H1 (cell line): ENCODE measurements at regions not wholly inside any gene's neighbourhood (a gene's known extent, or its start where the extent isn't known, plus 50 kb on each side); places are given as distances from the start of the nearest gene placed in this dataset.

Experiments used
- CTCF ChIA-PET: fragments of 300-600 bp; sonication (Branson Sonifier 250); formaldehyde crosslinking; loops from one replicate; lab custom pipeline; 2021; ENCODE audit not compliant: partially characterized antibody; lab: Charles Lee
- POLR2A ChIA-PET: fragments of 300-600 bp; sonication (Branson Sonifier 250); formaldehyde crosslinking; loops from one replicate; lab custom pipeline; 2021; ENCODE audit warnings: inconsistent platforms; ENCODE audit not compliant: partially characterized antibody; lab: Charles Lee
- DNase-seq, 2 experiments: peaks; one replicate each; pipeline versions ENCODE4 v3.0.0 to v3.0.0-alpha.2; 2010 to 2022; ENCODE audit warnings: low spot score in 2 of 2, low read depth in 1 of 2, mixed read lengths in 1 of 2
- FAIRE-seq: peaks from 2 replicates; lab custom pipeline; 2011; peaks lifted over from hg19 to GRCh38; lab: Jason Lieb, UNC
- H2AFZ ChIP-seq: 2 replicates; pipeline ENCODE4 v1.8.1; 2012; ENCODE audit warnings: low read length, inconsistent platforms
- H2AK5ac ChIP-seq: 2 replicates; pipeline ENCODE4 v1.6.1; 2013; ENCODE audit warnings: low read depth, low read length
- H2BK120ac ChIP-seq: replicated peaks from 2 replicates; pipeline ENCODE3; 2013; ENCODE audit warnings: low read depth, low read length, inconsistent platforms
- H2BK12ac ChIP-seq: 2 replicates; pipeline ENCODE4 v1.6.1; 2013; ENCODE audit warnings: low read depth, low read length
- H2BK15ac ChIP-seq: 2 replicates; pipeline ENCODE4 v1.6.1; 2013; ENCODE audit warnings: low read length
- H2BK20ac ChIP-seq: 2 replicates; pipeline ENCODE4 v1.6.1; 2013; ENCODE audit warnings: low read length
- H2BK5ac ChIP-seq: 2 replicates; pipeline ENCODE4 v1.6.1; 2013; ENCODE audit warnings: low read depth, low read length
- H3K14ac ChIP-seq: 2 replicates; pipeline ENCODE4 v1.6.1; 2013; ENCODE audit warnings: inconsistent platforms; ENCODE audit not compliant: insufficient read length
- H3K18ac ChIP-seq: 2 replicates; pipeline ENCODE4 v1.6.1; 2013; ENCODE audit warnings: low read length; ENCODE audit errors: extremely low read depth
- H3K23ac ChIP-seq: 2 replicates; pipeline ENCODE4 v1.6.1; 2013; ENCODE audit warnings: inconsistent platforms; ENCODE audit not compliant: insufficient read length
- H3K23me2 ChIP-seq: 2 replicates; pipeline ENCODE4 v1.6.1; 2013; ENCODE audit warnings: low read depth, low read length
- H3K27ac ChIP-seq: 2 replicates; pipeline ENCODE4 v1.6.1; 2011; ENCODE audit warnings: low read depth, low read length, inconsistent platforms
- H3K27me3 ChIP-seq, 4 experiments: replicated peaks in 1 of 4; 1 replicate in 1 of 4; 2 replicates in 3 of 4; pipeline versions ENCODE4 v1.6.1 to v1.8.1; 2011 to 2013; ENCODE audit warnings: low read length in 3 of 4, mild to moderate bottlenecking in 3 of 4, inconsistent platforms in 2 of 4, mixed read lengths in 2 of 4, moderate library complexity in 1 of 4; ENCODE audit not compliant: control insufficient read depth in 3 of 4, insufficient read depth in 3 of 4; ENCODE audit errors: extremely low read depth in 1 of 4
- H3K36me3 ChIP-seq, 4 experiments: 2 replicates each; pipeline versions ENCODE4 v1.6.1 to v1.8.1; 2011 to 2013; ENCODE audit warnings: mild to moderate bottlenecking in 4 of 4, low read length in 3 of 4, moderate library complexity in 2 of 4, control low read depth in 1 of 4, inconsistent platforms in 1 of 4; ENCODE audit not compliant: insufficient read depth in 4 of 4, control insufficient read depth in 2 of 4
- H3K4ac ChIP-seq: replicated peaks from 2 replicates; pipeline ENCODE3; 2013; ENCODE audit warnings: low read length, low read depth, mixed read lengths, inconsistent platforms; ENCODE audit not compliant: insufficient read length
- H3K4me1 ChIP-seq, 4 experiments: replicated peaks in 1 of 4; 1 replicate in 1 of 4; 2 replicates in 3 of 4; pipeline versions ENCODE4 v1.6.1 to v1.8.1; 2011 to 2013; ENCODE audit warnings: low read length in 3 of 4, inconsistent platforms in 2 of 4, mixed read lengths in 1 of 4; ENCODE audit not compliant: insufficient read depth in 4 of 4, control insufficient read depth in 3 of 4
- H3K4me2 ChIP-seq, 2 experiments: 2 replicates each; pipeline versions ENCODE4 v1.6.1 to v1.8.1; 2011 to 2013; ENCODE audit warnings: low read depth in 2 of 2, low read length in 2 of 2, control low read depth in 1 of 2, inconsistent platforms in 1 of 2, mild to moderate bottlenecking in 1 of 2; ENCODE audit not compliant: insufficient read depth in 1 of 2
- H3K4me3 ChIP-seq, 4 experiments: fragments of 200-600, 300-600 bp in 1 of 4; sonication (generic), shearing (Covaris generic), sonication (Bioruptor Twin) in 1 of 4; 2 replicates each; pipeline versions ENCODE4 v1.5.1 to v1.8.1; 2011 to 2016; ENCODE audit warnings: low read length in 4 of 4, low read depth in 3 of 4, control low read depth in 2 of 4, inconsistent platforms in 2 of 4, mild to moderate bottlenecking in 2 of 4, mixed read lengths in 1 of 4, moderate library complexity in 1 of 4; ENCODE audit not compliant: insufficient read depth in 2 of 4; ENCODE audit errors: extremely low read depth in 1 of 4
- H3K56ac ChIP-seq: replicated peaks from 2 replicates; pipeline ENCODE3; 2013; ENCODE audit warnings: low read depth, mild to moderate bottlenecking, mixed read lengths, low read length, inconsistent platforms; ENCODE audit not compliant: insufficient read length
- H3K79me1 ChIP-seq: 2 replicates; pipeline ENCODE4 v1.6.1; 2013; ENCODE audit warnings: low read depth, low read length, control low read depth
- H3K79me2 ChIP-seq, 2 experiments: 2 replicates each; pipeline versions ENCODE4 v1.6.1 to v1.8.1; 2012 to 2013; ENCODE audit warnings: low read length in 2 of 2, mild to moderate bottlenecking in 2 of 2, inconsistent platforms in 1 of 2; ENCODE audit not compliant: insufficient read depth in 2 of 2, control insufficient read depth in 1 of 2
- H3K9ac ChIP-seq, 4 experiments: replicated peaks in 1 of 4; 1 replicate in 1 of 4; 2 replicates in 3 of 4; pipeline versions ENCODE4 v1.6.1 to v1.8.1; 2011 to 2013; ENCODE audit warnings: low read depth in 3 of 4, low read length in 3 of 4, control low read depth in 2 of 4, mild to moderate bottlenecking in 2 of 4, moderate library complexity in 2 of 4, inconsistent platforms in 1 of 4; ENCODE audit errors: extremely low read depth in 1 of 4
- H3K9me3 ChIP-seq, 2 experiments: 2 replicates each; pipeline versions ENCODE4 v1.6.1 to v1.8.1; 2012 to 2013; ENCODE audit warnings: mild to moderate bottlenecking in 2 of 2, moderate library complexity in 2 of 2, control low read depth in 1 of 2, inconsistent platforms in 1 of 2, low read depth in 1 of 2, low read length in 1 of 2, mixed read lengths in 1 of 2; ENCODE audit not compliant: insufficient read depth in 2 of 2
- H4K20me1 ChIP-seq, 2 experiments: replicated peaks in 1 of 2; 2 replicates each; pipeline versions ENCODE3 to v1.8.1; 2011 to 2013; ENCODE audit warnings: inconsistent platforms in 2 of 2, low read length in 2 of 2, mild to moderate bottlenecking in 1 of 2; ENCODE audit not compliant: insufficient read depth in 2 of 2, control insufficient read depth in 1 of 2
- H4K5ac ChIP-seq: 2 replicates; pipeline ENCODE4 v1.6.1; 2013; ENCODE audit warnings: low read length, low read depth, mixed read lengths, inconsistent platforms; ENCODE audit not compliant: insufficient read length
- H4K8ac ChIP-seq: 2 replicates; pipeline ENCODE4 v1.8.0; 2013; ENCODE audit warnings: mild to moderate bottlenecking, moderate library complexity, low read length, inconsistent platforms; ENCODE audit not compliant: insufficient read depth; ENCODE audit errors: extremely low read depth
- H4K91ac ChIP-seq: replicated peaks from 2 replicates; pipeline ENCODE3; 2013; ENCODE audit warnings: low read length, mixed read lengths, inconsistent platforms; ENCODE audit not compliant: insufficient read length
- CEBPB ChIP-seq: IDR thresholded peaks from 2 replicates; pipeline ENCODE4 v1.6.1; 2012; ENCODE audit warnings: low read depth, low read length
- CREB1 ChIP-seq: IDR thresholded peaks from 2 replicates; pipeline ENCODE4 v1.6.1; 2012; ENCODE audit warnings: inconsistent platforms
- CTBP2 ChIP-seq: IDR thresholded peaks from 2 replicates; pipeline ENCODE4 v1.7.0; 2011; ENCODE audit warnings: borderline replicate concordance, mild to moderate bottlenecking, moderate library complexity, mixed read lengths, low read length; ENCODE audit not compliant: insufficient read depth, insufficient read length
- EGR1 ChIP-seq: IDR thresholded peaks from 2 replicates; pipeline ENCODE4 v1.6.1; 2011; ENCODE audit warnings: low read depth, low read length, borderline replicate concordance
- JUN ChIP-seq: IDR thresholded peaks from 2 replicates; pipeline ENCODE4 v1.6.1; 2011; ENCODE audit warnings: low read depth, mild to moderate bottlenecking, improper control_type of control experiment, low read length
- POLR2AphosphoS5 ChIP-seq: IDR thresholded peaks from 2 replicates; pipeline ENCODE4 v1.6.1; 2011; ENCODE audit warnings: low read depth, low read length
- SAP30 ChIP-seq: fragments of 300-600 bp; sonication (generic); IDR thresholded peaks from 2 replicates; pipeline ENCODE4 v1.7.1; 2012; ENCODE audit warnings: low read length, moderate library complexity, mild to moderate bottlenecking, inconsistent platforms; ENCODE audit not compliant: insufficient read depth, insufficient replicate concordance
- SIN3A ChIP-seq, 2 experiments: IDR thresholded peaks in 1 of 2; conservative IDR thresholded peaks in 1 of 2; 2 replicates each; pipeline ENCODE4 v1.6.1; 2011 to 2012; ENCODE audit warnings: low read length in 2 of 2, improper control_type of control experiment in 1 of 2, low read depth in 1 of 2, mild to moderate bottlenecking in 1 of 2
- SRF ChIP-seq: IDR thresholded peaks from 2 replicates; pipeline ENCODE4 v1.6.1; 2011; ENCODE audit warnings: mild to moderate bottlenecking, low read depth, low read length, moderate library complexity
- SUZ12 ChIP-seq: fragments of 200-600 bp; sonication (generic); IDR thresholded peaks from 2 replicates; pipeline ENCODE4 v1.6.1; 2012; ENCODE audit warnings: mild to moderate bottlenecking, inconsistent platforms, low read length, moderate library complexity, mixed read lengths
- TAF1 ChIP-seq: IDR thresholded peaks from 2 replicates; pipeline ENCODE4 v1.6.1; 2011; ENCODE audit warnings: mild to moderate bottlenecking, low read depth, low read length
- TAF7 ChIP-seq: optimal IDR thresholded peaks from 2 replicates; pipeline ENCODE3; 2011; ENCODE audit warnings: low read depth, mild to moderate bottlenecking, inconsistent platforms, low read length, moderate library complexity, borderline replicate concordance
- ZNF274 ChIP-seq: IDR thresholded peaks from 2 replicates; pipeline ENCODE4 v1.7.0; 2012; ENCODE audit warnings: low read length, borderline replicate concordance; ENCODE audit errors: extremely low read depth
- WGBS, 2 experiments: shearing (Covaris generic) in 1 of 2; methylation state at CpG; one replicate each; pipeline versions ENCODE4 v1.1.6 to v1.1.7; 2013 to 2015; ENCODE audit warnings: low lambda C conversion rate in 2 of 2, mixed read lengths in 2 of 2, inconsistent platforms in 1 of 2, low coverage in 1 of 2, missing lambda C conversion rate in 1 of 2; ENCODE audit not compliant: insufficient replicate concordance in 2 of 2, insufficient coverage in 1 of 2, insufficient read length in 1 of 2; ENCODE audit errors: extremely low coverage in 1 of 2, missing lambda C conversion rate in 1 of 2; 5-methylcytosine and 5-hydroxymethylcytosine counted together

DNA sequence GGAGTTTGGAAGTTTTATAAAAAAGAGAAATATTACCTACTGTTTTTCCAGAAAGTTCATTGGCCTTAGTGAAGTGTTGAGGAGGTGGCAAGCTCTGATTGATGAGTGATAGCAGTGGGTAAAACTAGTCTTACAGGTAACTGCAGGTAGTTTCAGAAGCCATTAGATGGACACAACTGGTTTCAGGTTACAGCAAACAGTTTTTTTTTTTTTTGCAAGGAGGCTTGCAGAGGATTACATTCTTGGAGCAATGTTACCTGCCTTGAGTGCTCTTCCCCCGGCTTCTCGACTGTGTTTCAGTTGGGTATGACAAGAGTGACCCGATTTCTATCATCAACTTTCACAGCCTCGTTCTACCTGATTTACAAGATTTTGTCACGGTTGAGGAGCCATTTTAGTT is 333.4 kb downstream of the YTHDC2 start:
- Histone ChIP-seq H2BK20ac (no peak overlapping the region), H3K27ac (no peak overlapping the region), H2BK15ac (no peak overlapping the region), H4K5ac (no peak overlapping the region), H3K27me3 (no peaks in the 10 kb centered on the region), H4K8ac (no peak overlapping the region), H3K4me1 (peaks cover 0 to 5% (median 1%) of the 10 kb centered on the region in 4 experiments; a peak in 2 of 7 replicates), H3K56ac (no peak overlapping the region), H3K23ac (no peak overlapping the region), H2AK5ac (no peak overlapping the region), H3K79me1 (no peaks in the 10 kb centered on the region), H2BK120ac (no peak overlapping the region), H2BK5ac (no peak overlapping the region), H4K20me1 (no peaks in the 10 kb centered on the region), H3K9ac (no peak overlapping the region), H2BK12ac (no peak overlapping the region)
- WGBS, 2 experiments = 78% methylated on average over 5 of the region's 5 CpGs; no CpG with 5 or more reads in 1 of the 2 experiments
- POLR2A ChIA-PET = interaction anchor here (0.6 kb wide), 1 partner anchor 1222 kb away, joined by 3 read pairs; no protein-coding TSS in a partner anchor
- TF ChIP-seq JUN (no peak), SUZ12 (no peak), SIN3A (conservative IDR thresholded peaks at IDR 0.05 in 1 of 2, IDR thresholded peaks at IDR 0.05 in 1 of 2; ENCODE audit: low read depth in 1 of 2, low read length in 2 of 2) (no peak), EGR1 (no peak), SAP30 (no peak), CEBPB (no peak), SRF (no peak), TAF1 (no peak), ZNF274 (no peak), CREB1 (no peak), TAF7 (no peak), POLR2AphosphoS5 (no peak), CTBP2 (no peak)
- TF ChIP-seq, all 59 proteins: peak for 0
- Histone ChIP-seq H2AFZ (no peak overlapping the region), H3K4ac (no peak overlapping the region), H3K4me2 (no peak overlapping the region; a peak in 1 of 4 replicates), H3K36me3 (no peaks in the 10 kb centered on the region), H3K23me2 (no peaks in the 10 kb centered on the region), H3K79me2 (no peaks in the 10 kb centered on the region), H3K9me3 (no peaks in the 10 kb centered on the region), H4K91ac (no peak overlapping the region), H3K18ac (no peak overlapping the region), H3K4me3 (0 out of 8 replicates have a peak overlapping the region, but pooled peaks of 1 of the 4 experiments have one; percentile 11), H3K14ac (no peak overlapping the region)
- CTCF ChIA-PET = no interaction called here
- no peak for DNase-seq
- FAIRE-seq = peak; percentile 66
